ENCODE measurements at regions not wholly inside any gene's neighbourhood (a gene's known extent, or its start where the extent isn't known, plus 50 kb on each side); places are given as distances from the start of the nearest gene placed in this dataset.

GRCh38 chr21:14753466-14754258 lies 207.5 kb upstream of the SAMSN1 start (continued):
- TF ChIP-seq, protein P1, sequence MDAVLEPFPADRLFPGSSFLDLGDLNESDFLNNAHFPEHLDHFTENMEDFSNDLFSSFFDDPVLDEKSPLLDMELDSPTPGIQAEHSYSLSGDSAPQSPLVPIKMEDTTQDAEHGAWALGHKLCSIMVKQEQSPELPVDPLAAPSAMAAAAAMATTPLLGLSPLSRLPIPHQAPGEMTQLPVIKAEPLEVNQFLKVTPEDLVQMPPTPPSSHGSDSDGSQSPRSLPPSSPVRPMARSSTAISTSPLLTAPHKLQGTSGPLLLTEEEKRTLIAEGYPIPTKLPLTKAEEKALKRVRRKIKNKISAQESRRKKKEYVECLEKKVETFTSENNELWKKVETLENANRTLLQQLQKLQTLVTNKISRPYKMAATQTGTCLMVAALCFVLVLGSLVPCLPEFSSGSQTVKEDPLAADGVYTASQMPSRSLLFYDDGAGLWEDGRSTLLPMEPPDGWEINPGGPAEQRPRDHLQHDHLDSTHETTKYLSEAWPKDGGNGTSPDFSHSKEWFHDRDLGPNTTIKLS (IDR thresholded peaks at IDR 0.05; ENCODE audit: borderline replicate concordance, low read depth): peak; percentile 33; the same call in 1 of the 2 replicates
- TF ChIP-seq, protein P2, sequence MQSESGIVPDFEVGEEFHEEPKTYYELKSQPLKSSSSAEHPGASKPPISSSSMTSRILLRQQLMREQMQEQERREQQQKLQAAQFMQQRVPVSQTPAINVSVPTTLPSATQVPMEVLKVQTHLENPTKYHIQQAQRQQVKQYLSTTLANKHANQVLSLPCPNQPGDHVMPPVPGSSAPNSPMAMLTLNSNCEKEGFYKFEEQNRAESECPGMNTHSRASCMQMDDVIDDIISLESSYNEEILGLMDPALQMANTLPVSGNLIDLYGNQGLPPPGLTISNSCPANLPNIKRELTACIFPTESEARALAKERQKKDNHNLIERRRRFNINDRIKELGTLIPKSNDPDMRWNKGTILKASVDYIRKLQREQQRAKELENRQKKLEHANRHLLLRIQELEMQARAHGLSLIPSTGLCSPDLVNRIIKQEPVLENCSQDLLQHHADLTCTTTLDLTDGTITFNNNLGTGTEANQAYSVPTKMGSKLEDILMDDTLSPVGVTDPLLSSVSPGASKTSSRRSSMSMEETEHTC (IDR thresholded peaks at IDR 0.05): no peak
- TF ChIP-seq ADNP (tag; IDR thresholded peaks at IDR 0.05) (peak; percentile 76; the same call in 1 of the 2 replicates), ZNF324 (CRISPR knock-in tag; IDR thresholded peaks at IDR 0.05) (0 out of 2 replicates have a peak, but pooled peaks have one; percentile 22), ZNF561 (CRISPR knock-in tag; conservative IDR thresholded peaks at IDR 0.05) (no peak), ARNT (IDR thresholded peaks at IDR 0.05) (peak; percentile 94 to 95), ARID1B (IDR thresholded peaks at IDR 0.05) (peak; percentile 99), SMAD2 (IDR thresholded peaks at IDR 0.05; ENCODE audit: low read depth, low read length) (no peak), FOXP4 (CRISPR knock-in tag; IDR thresholded peaks at IDR 0.05; ENCODE audit: borderline replicate concordance) (no peak), ETV6 (IDR thresholded peaks at IDR 0.05; ENCODE audit: borderline replicate concordance in 1 of 2, low read depth in 2 of 2, low read length in 1 of 2) (peak in 1 of 2 experiments; percentile 84; a peak in 1 of 4 replicates), ETV6 (CRISPR knock-in tag; IDR thresholded peaks at IDR 0.05; ENCODE audit: borderline replicate concordance) (no peak), ZNF717 (CRISPR knock-in tag; IDR thresholded peaks at IDR 0.05) (no peak), U2AF2 (optimal IDR thresholded peaks at IDR 0.05; ENCODE audit: low read depth, low read length) (no peak), HNRNPUL1 (IDR thresholded peaks at IDR 0.05; ENCODE audit: low read length) (no peak), NR4A1 (CRISPR knock-in tag; IDR thresholded peaks at IDR 0.05) (no peak), NR4A1 (tag; IDR thresholded peaks at IDR 0.05) (peak; percentile 77; the same call in 1 of the 2 replicates), BHLHE40 (IDR thresholded peaks at IDR 0.05; ENCODE audit: low read length) (peak; percentile 62), PTRF (tag; IDR thresholded peaks at IDR 0.05) (no peak), ZNF280A (IDR thresholded peaks at IDR 0.05; ENCODE audit: low read depth, partially characterized antibody) (no peak), CEBPB (tag; IDR thresholded peaks at IDR 0.05) (no peak), RBM15 (IDR thresholded peaks at IDR 0.05; ENCODE audit: insufficient read depth, low read length) (no peak)

All from K562 (cell line).